Activated B cell treated with CpG ODN at 0.5 μM for 24 hours (primary cell): ENCODE measurements at regions not wholly inside any gene's neighbourhood (a gene's known extent, or its start where the extent isn't known, plus 50 kb on each side); places are given as distances from the start of the nearest gene placed in this dataset.

ENCODE experiments used
- ATAC-seq: fragments of 200-7000 bp; cut with Tn5 transposase; one replicate; pipeline ENCODE4 v1.10.0; 2021; ENCODE audit warnings: low read depth, mild to moderate bottlenecking, moderate library complexity
- CTCF ChIA-PET: fragments of 350-600 bp; sonication (Branson Sonifier 250); formaldehyde crosslinking; loops from one replicate; lab custom pipeline; 2021; ENCODE audit warnings: antibody characterized with exemption; lab: Charles Lee
- POLR2A ChIA-PET: fragments of 350-600 bp; sonication (Branson Sonifier 250); formaldehyde crosslinking; loops from one replicate; lab custom pipeline; 2021; ENCODE audit warnings: antibody characterized with exemption; lab: Charles Lee
- DNase-seq: peaks from one replicate; pipeline ENCODE4 v3.0.0; 2022
- H3K27ac Mint-ChIP-seq: one replicate; pipeline ENCODE4 v1.8.0; 2020; ENCODE audit warnings: mixed read lengths
- H3K27me3 Mint-ChIP-seq: one replicate; pipeline ENCODE4 v1.8.0; 2021; ENCODE audit warnings: mixed read lengths
- H3K36me3 Mint-ChIP-seq: one replicate; pipeline ENCODE4 v1.8.0; 2021; ENCODE audit warnings: low read depth, mixed read lengths
- H3K4me1 Mint-ChIP-seq: one replicate; pipeline ENCODE4 v1.8.0; 2021; ENCODE audit warnings: mixed read lengths
- H3K4me3 Mint-ChIP-seq: one replicate; pipeline ENCODE4 v1.8.0; 2020; ENCODE audit warnings: mild to moderate bottlenecking, mixed read lengths
- H3K9me3 Mint-ChIP-seq: one replicate; pipeline ENCODE4 v1.8.0; 2020; ENCODE audit warnings: mixed read lengths
- CTCF ChIP-seq: fragments of 200-600 bp; IDR thresholded peaks from one replicate; pipeline ENCODE4 v1.8.0; 2022; ENCODE audit warnings: antibody characterized with exemption, mild to moderate bottlenecking
- intact Hi-C: fragments of 100-400 bp; cut with micrococcal nuclease; formaldehyde crosslinking; loops from one replicate; pipeline ENCODE4 v1.15.1; 2024

GRCh38 chr5:124302533-124302932 lies 443.9 kb downstream of the ZNF608 start:
- no peaks in the 10 kb centered on the region for H3K27me3 Mint-ChIP-seq
- H3K9me3 Mint-ChIP-seq, result no peaks in the 10 kb centered on the region
- ChIA-PET POLR2A (no interaction called here), CTCF (no interaction called here)
- H3K36me3 Mint-ChIP-seq, result no peaks in the 10 kb centered on the region
- no peak overlapping the region for H3K27ac Mint-ChIP-seq
- no peak for TF ChIP-seq CTCF
- ATAC-seq, result no peak
- H3K4me1 Mint-ChIP-seq, result no peaks in the 10 kb centered on the region
- H3K4me3 Mint-ChIP-seq, result no peak overlapping the region
- DNase-seq, result no peak
- intact Hi-C loops, result no loop called here

- H3K36me3 Mint-ChIP-seq, result no peaks in the 10 kb centered on the region
- H3K27me3 Mint-ChIP-seq, result no peaks in the 10 kb centered on the region
- intact Hi-C loops, result no loop called here
- no peak for ATAC-seq
- TF ChIP-seq CTCF, result no peak
- H3K27ac Mint-ChIP-seq, result no peak overlapping the region
- ChIA-PET POLR2A (no interaction called here), CTCF (no interaction called here)
- no peak overlapping the region for H3K4me3 Mint-ChIP-seq
- no peak for DNase-seq
- no peaks in the 10 kb centered on the region for H3K9me3 Mint-ChIP-seq
- no peaks in the 10 kb centered on the region for H3K4me1 Mint-ChIP-seq
Observed at GRCh38 chr5:124301850-124302249, 444.6 kb downstream of the ZNF608 start.

GRCh38 chr5:124300815-124301621 lies 445.4 kb downstream of the ZNF608 start:
- Mint-ChIP-seq H3K4me1 (no peaks in the 10 kb centered on the region), H3K27me3 (no peaks in the 10 kb centered on the region), H3K27ac (no peak overlapping the region), H3K36me3 (no peaks in the 10 kb centered on the region), H3K4me3 (no peak overlapping the region), H3K9me3 (no peaks in the 10 kb centered on the region)
- no peak for TF ChIP-seq CTCF
- DNase-seq, result no peak
- intact Hi-C loops, result no loop called here
- CTCF ChIA-PET, result no interaction called here
- no peak for ATAC-seq
- POLR2A ChIA-PET, result no interaction called here

- intact Hi-C loops, result no loop called here
- CTCF ChIA-PET, result no interaction called here
- TF ChIP-seq CTCF, result no peak
- Mint-ChIP-seq H3K27ac (no peak overlapping the region), H3K36me3 (no peaks in the 10 kb centered on the region), H3K4me1 (no peaks in the 10 kb centered on the region), H3K4me3 (no peak overlapping the region), H3K9me3 (peaks cover 7% of the 10 kb centered on the region), H3K27me3 (no peaks in the 10 kb centered on the region)
- POLR2A ChIA-PET, result no interaction called here
- DNase-seq (no peak), ATAC-seq (no peak)
Observed at GRCh38 chr5:124297826-124298225, 448.6 kb downstream of the ZNF608 start.

- POLR2A ChIA-PET, result no interaction called here
- CTCF ChIA-PET, result no interaction called here
- Mint-ChIP-seq H3K36me3 (no peaks in the 10 kb centered on the region), H3K27me3 (no peaks in the 10 kb centered on the region), H3K4me3 (no peak overlapping the region), H3K4me1 (no peaks in the 10 kb centered on the region), H3K27ac (no peak overlapping the region), H3K9me3 (peaks cover 7% of the 10 kb centered on the region)
- intact Hi-C loops, result no loop called here
- DNase-seq, result no peak
- no peak for ATAC-seq
- TF ChIP-seq CTCF, result no peak
Observed at GRCh38 chr5:124292322-124292855, 454.1 kb downstream of the ZNF608 start.
